Trophoblast cell (in vitro differentiated cells and primary cell): ENCODE measurements at regions not wholly inside any gene's neighbourhood (a gene's known extent, or its start where the extent isn't known, plus 50 kb on each side); places are given as distances from the start of the nearest gene placed in this dataset.

Source experiments
- DNase-seq, 2 donors: peaks; one replicate each; pipeline ENCODE4 v3.0.0-alpha.2; 2016
- H2AFZ ChIP-seq: 2 replicates; pipeline ENCODE4 v1.6.1; 2013; ENCODE audit warnings: low read length, moderate library complexity, mild to moderate bottlenecking; ENCODE audit not compliant: insufficient read depth, poor library complexity
- H2AK5ac ChIP-seq: 2 replicates; pipeline ENCODE4 v1.6.1; 2013; ENCODE audit warnings: mild to moderate bottlenecking, low read length
- H2BK120ac ChIP-seq: 2 replicates; pipeline ENCODE4 v1.6.1; 2013; ENCODE audit warnings: low read length, mild to moderate bottlenecking, moderate library complexity; ENCODE audit not compliant: insufficient read depth, poor library complexity
- H2BK12ac ChIP-seq: 2 replicates; pipeline ENCODE4 v1.6.1; 2013; ENCODE audit warnings: mild to moderate bottlenecking, low read length, moderate library complexity
- H2BK5ac ChIP-seq: 2 replicates; pipeline ENCODE4 v1.6.1; 2013; ENCODE audit warnings: low read length, low read depth, moderate library complexity, mild to moderate bottlenecking; ENCODE audit not compliant: poor library complexity
- H3K14ac ChIP-seq: 2 replicates; pipeline ENCODE4 v1.6.1; 2013; ENCODE audit warnings: mild to moderate bottlenecking, low read length
- H3K18ac ChIP-seq: 2 replicates; pipeline ENCODE4 v1.6.1; 2013; ENCODE audit warnings: mild to moderate bottlenecking, low read length
- H3K23ac ChIP-seq: 2 replicates; pipeline ENCODE4 v1.6.1; 2013; ENCODE audit warnings: low read length
- H3K27ac ChIP-seq: 2 replicates; pipeline ENCODE4 v1.5.1; 2013; ENCODE audit warnings: low read depth, mild to moderate bottlenecking, inconsistent platforms, low read length, moderate library complexity
- H3K27me3 ChIP-seq: 2 replicates; pipeline ENCODE4 v1.6.1; 2013; ENCODE audit warnings: inconsistent platforms, mild to moderate bottlenecking, low read length, moderate library complexity; ENCODE audit not compliant: insufficient read depth
- H3K36me3 ChIP-seq, 2 experiments: 1 replicate in 1 of 2; 2 replicates in 1 of 2; pipeline ENCODE4 v1.6.1; 2013; ENCODE audit warnings: low read length in 2 of 2, mild to moderate bottlenecking in 2 of 2, moderate library complexity in 1 of 2; ENCODE audit not compliant: insufficient read depth in 2 of 2, control insufficient read depth in 1 of 2
- H3K4ac ChIP-seq: 2 replicates; pipeline ENCODE4 v1.6.1; 2013; ENCODE audit warnings: low read depth, mild to moderate bottlenecking, low read length, moderate library complexity
- H3K4me1 ChIP-seq, 2 experiments: 1 replicate in 1 of 2; 2 replicates in 1 of 2; pipeline ENCODE4 v1.6.1; 2013; ENCODE audit warnings: low read length in 2 of 2, mild to moderate bottlenecking in 2 of 2, moderate library complexity in 1 of 2; ENCODE audit not compliant: insufficient read depth in 2 of 2, control insufficient read depth in 1 of 2
- H3K4me2 ChIP-seq: 2 replicates; pipeline ENCODE4 v1.6.1; 2013; ENCODE audit warnings: inconsistent platforms, mild to moderate bottlenecking, low read length, moderate library complexity
- H3K4me3 ChIP-seq: 2 replicates; pipeline ENCODE4 v1.5.1; 2013; ENCODE audit warnings: mild to moderate bottlenecking, low read depth, low read length, inconsistent platforms
- H3K79me1 ChIP-seq: one replicate; pipeline ENCODE4 v1.6.1; 2013; ENCODE audit warnings: low read length
- H3K79me2 ChIP-seq: 2 replicates; pipeline ENCODE4 v1.6.1; 2013; ENCODE audit warnings: low read length, mild to moderate bottlenecking; ENCODE audit not compliant: control insufficient read depth, insufficient read depth, poor library complexity
- H3K9ac ChIP-seq: 2 replicates; pipeline ENCODE4 v1.6.1; 2013; ENCODE audit warnings: mild to moderate bottlenecking, low read length
- H3K9me3 ChIP-seq: 2 replicates; pipeline ENCODE4 v1.6.1; 2013; ENCODE audit warnings: low read depth, mild to moderate bottlenecking, control low read depth, inconsistent platforms, low read length; ENCODE audit not compliant: insufficient read depth
- H4K12ac ChIP-seq: 2 replicates; pipeline ENCODE4 v1.6.1; 2013; ENCODE audit warnings: low read depth, mild to moderate bottlenecking, low read length, moderate library complexity
- H4K8ac ChIP-seq: 2 replicates; pipeline ENCODE4 v1.6.1; 2013; ENCODE audit warnings: low read depth, mild to moderate bottlenecking, low read length, moderate library complexity
- H4K91ac ChIP-seq: one replicate; pipeline ENCODE4 v1.6.1; 2013; ENCODE audit warnings: low read depth, mild to moderate bottlenecking, low read length, moderate library complexity
- WGBS: extraction: QIAGEN DNeasy Blood & Tissue Kit; methylation state at CpG from one replicate; pipeline ENCODE4 v1.1.7; 2013; ENCODE audit warnings: missing lambda C conversion rate; ENCODE audit not compliant: insufficient read length, insufficient coverage; ENCODE audit errors: extremely low coverage; 5-methylcytosine and 5-hydroxymethylcytosine counted together

DNA sequence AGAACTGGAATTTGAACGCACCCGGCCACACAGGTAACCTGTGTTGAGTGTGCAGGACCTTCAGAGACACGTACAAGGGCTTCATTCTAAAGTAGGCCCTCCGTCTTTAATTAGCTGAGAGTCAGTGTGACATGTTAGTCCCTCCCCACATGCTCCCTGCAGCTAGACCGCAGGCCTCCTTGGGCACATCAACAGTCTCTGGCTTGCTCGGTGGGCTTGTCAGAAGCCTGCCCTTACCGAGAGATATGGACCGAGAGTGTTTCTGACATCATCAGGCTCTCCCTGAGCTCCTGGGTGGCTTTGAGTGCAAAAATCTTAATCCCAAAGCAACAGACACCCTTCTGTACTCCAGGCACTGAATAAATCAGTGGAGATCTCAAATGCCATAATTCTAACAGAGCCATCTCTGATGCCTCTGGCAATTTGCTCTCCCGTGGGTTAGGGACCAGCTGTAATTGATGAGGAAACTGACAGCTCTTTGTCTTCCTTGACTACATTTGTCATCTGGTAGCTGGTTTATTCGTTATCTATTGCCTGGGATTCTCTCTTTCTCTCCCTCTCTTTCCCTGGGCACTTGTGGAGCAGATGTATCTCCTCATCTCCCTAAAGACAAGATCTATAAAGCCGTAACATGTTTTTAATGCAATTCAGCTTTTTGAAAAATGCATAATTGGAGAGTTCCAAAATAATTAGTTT, 850.6 kb downstream of the TYW1 start:
- Histone ChIP-seq H3K4me2 (no peak overlapping the region), H2AFZ (no peak overlapping the region), H2BK120ac (no peak overlapping the region), H2BK5ac (no peak overlapping the region), H3K36me3 (no peaks in the 10 kb centered on the region), H2BK12ac (no peak overlapping the region), H3K79me2 (no peaks in the 10 kb centered on the region), H3K14ac (no peak overlapping the region), H3K9me3 (peaks cover 3% of the 10 kb centered on the region), H3K23ac (no peak overlapping the region), H3K27me3 (no peaks in the 10 kb centered on the region), H3K4ac (no peak overlapping the region), H3K4me1 (peaks cover 0 to 3% of the 10 kb centered on the region in 2 experiments), H3K79me1 (no peaks in the 10 kb centered on the region), H4K91ac (no peak overlapping the region), H4K8ac (no peak overlapping the region), H4K12ac (no peak overlapping the region), H3K4me3 (no peak overlapping the region), H3K27ac (no peak overlapping the region), H2AK5ac (no peak overlapping the region), H3K18ac (no peak overlapping the region), H3K9ac (no peak overlapping the region)
- WGBS = no CpG with 5 or more reads among the region's 11 CpGs
- no peak for DNase-seq

GRCh38 chr7:67854221-67855178, 857.9 kb downstream of the TYW1 start:
- H3K27me3 ChIP-seq = no peaks in the 10 kb centered on the region
- H3K4ac ChIP-seq = no peak overlapping the region
- H4K91ac ChIP-seq = no peak overlapping the region
- H2BK120ac ChIP-seq = no peak overlapping the region
- no peak overlapping the region for H4K12ac ChIP-seq
- no CpG with 5 or more reads among the region's 22 CpGs for WGBS
- peaks cover 3% of the 10 kb centered on the region for H3K9me3 ChIP-seq
- H3K4me2 ChIP-seq = no peak overlapping the region
- H3K9ac ChIP-seq = no peak overlapping the region
- no peak overlapping the region for H3K18ac ChIP-seq
- no peaks in the 10 kb centered on the region for H3K79me1 ChIP-seq
- DNase-seq = no peak
- no peak overlapping the region for H3K23ac ChIP-seq
- no peak overlapping the region for H2BK12ac ChIP-seq
- no peaks in the 10 kb centered on the region for H3K36me3 ChIP-seq
- no peak overlapping the region for H4K8ac ChIP-seq
- no peaks in the 10 kb centered on the region for H3K79me2 ChIP-seq
- H3K4me1 ChIP-seq = no peaks in the 10 kb centered on the region
- no peak overlapping the region for H2AFZ ChIP-seq
- H2BK5ac ChIP-seq = no peak overlapping the region
- no peak overlapping the region for H3K14ac ChIP-seq
- H2AK5ac ChIP-seq = no peak overlapping the region
- no peak overlapping the region for H3K27ac ChIP-seq
- no peak overlapping the region for H3K4me3 ChIP-seq

- Histone ChIP-seq H3K4me1 (no peaks in the 10 kb centered on the region), H3K9me3 (peaks cover 5% of the 10 kb centered on the region), H3K9ac (no peak overlapping the region), H2BK5ac (no peak overlapping the region), H3K79me2 (no peaks in the 10 kb centered on the region), H4K8ac (no peak overlapping the region), H3K36me3 (no peaks in the 10 kb centered on the region), H3K27ac (no peak overlapping the region), H3K23ac (no peak overlapping the region), H3K18ac (no peak overlapping the region), H2AK5ac (no peak overlapping the region), H3K27me3 (no peaks in the 10 kb centered on the region), H2BK120ac (no peak overlapping the region), H3K4ac (no peak overlapping the region), H3K14ac (no peak overlapping the region), H3K4me3 (no peak overlapping the region), H4K12ac (no peak overlapping the region), H2BK12ac (no peak overlapping the region), H2AFZ (no peak overlapping the region), H4K91ac (no peak overlapping the region), H3K4me2 (no peak overlapping the region), H3K79me1 (no peaks in the 10 kb centered on the region)
- DNase-seq = no peak
- WGBS = no CpG with 5 or more reads among the region's 5 CpGs
Observed at GRCh38 chr7:67855322-67855721, 858.7 kb downstream of the TYW1 start.

GRCh38 chr7:67856046-67856445, 859.4 kb downstream of the TYW1 start:
- peaks cover 4% of the 10 kb centered on the region for H3K9me3 ChIP-seq
- no peak overlapping the region for H3K23ac ChIP-seq
- no peaks in the 10 kb centered on the region for H3K4me1 ChIP-seq
- no peaks in the 10 kb centered on the region for H3K79me1 ChIP-seq
- no peaks in the 10 kb centered on the region for H3K36me3 ChIP-seq
- no peak overlapping the region for H3K4ac ChIP-seq
- H3K79me2 ChIP-seq = no peaks in the 10 kb centered on the region
- no peak for DNase-seq
- H3K4me2 ChIP-seq = no peak overlapping the region
- no peak overlapping the region for H3K4me3 ChIP-seq
- no peak overlapping the region for H2AFZ ChIP-seq
- no CpG with 5 or more reads among the region's 2 CpGs for WGBS
- no peak overlapping the region for H2AK5ac ChIP-seq
- no peak overlapping the region for H2BK12ac ChIP-seq
- H4K8ac ChIP-seq = no peak overlapping the region
- H3K18ac ChIP-seq = no peak overlapping the region
- H3K9ac ChIP-seq = no peak overlapping the region
- H2BK5ac ChIP-seq = no peak overlapping the region
- H4K12ac ChIP-seq = no peak overlapping the region
- H3K27me3 ChIP-seq = no peaks in the 10 kb centered on the region
- H4K91ac ChIP-seq = no peak overlapping the region
- H3K27ac ChIP-seq = no peak overlapping the region
- H3K14ac ChIP-seq = no peak overlapping the region
- H2BK120ac ChIP-seq = no peak overlapping the region
